Hematopoietic multipotent progenitor cell treated with erythropoietin and hydrocortisone succinate and interleukin-3 and kit ligand, for 8 days (in vitro differentiated cells): ENCODE measurements at regions not wholly inside any gene's neighbourhood (a gene's known extent, or its start where the extent isn't known, plus 50 kb on each side); places are given as distances from the start of the nearest gene placed in this dataset.

Experiments
- DNase-seq: peaks from one replicate; pipeline ENCODE4 v3.0.0-alpha.2; 2015

DNA sequence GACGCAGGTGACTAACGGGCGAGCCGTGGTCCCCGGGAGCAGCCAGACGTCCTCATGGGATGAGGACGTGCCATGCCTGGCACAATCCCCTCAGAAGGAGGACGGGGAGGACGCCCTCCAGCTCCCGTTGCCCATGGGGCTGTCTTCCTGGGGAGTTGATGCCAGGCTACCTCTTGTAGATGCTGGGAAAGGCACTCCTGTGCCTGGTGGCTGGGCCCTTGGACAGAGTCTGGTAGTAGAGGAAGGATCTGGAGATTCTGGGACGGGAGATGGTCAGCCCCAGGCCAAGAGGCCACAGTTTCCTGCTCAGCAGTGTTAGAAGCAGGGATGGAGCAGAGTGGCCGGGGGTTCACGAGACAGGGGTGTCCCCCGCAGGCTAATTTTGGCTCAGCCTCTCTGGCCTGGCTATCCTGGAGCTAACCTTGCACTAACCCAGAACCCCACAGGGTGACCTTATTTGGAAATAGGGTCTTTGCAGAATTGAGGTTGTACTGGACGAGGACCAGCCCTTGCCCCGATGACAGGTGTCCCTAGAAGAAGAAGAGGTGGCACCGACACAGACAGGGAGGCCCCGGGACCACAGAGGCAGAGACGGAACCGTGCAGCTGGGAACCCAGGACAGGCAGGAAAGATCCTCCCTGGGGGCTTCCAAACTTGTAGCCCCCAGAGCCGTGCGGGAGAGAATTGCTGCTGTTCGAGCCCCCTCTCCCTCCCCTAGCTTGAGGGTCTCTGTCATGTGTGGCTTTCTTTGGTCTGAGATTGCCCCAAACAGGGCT is 50.1 kb upstream of the ADRA2C start:
- no peak for DNase-seq

- DNase-seq = no peak
Measured at GRCh38 chr4:3715061-3715854, 50.9 kb upstream of the ADRA2C start.

DNA sequence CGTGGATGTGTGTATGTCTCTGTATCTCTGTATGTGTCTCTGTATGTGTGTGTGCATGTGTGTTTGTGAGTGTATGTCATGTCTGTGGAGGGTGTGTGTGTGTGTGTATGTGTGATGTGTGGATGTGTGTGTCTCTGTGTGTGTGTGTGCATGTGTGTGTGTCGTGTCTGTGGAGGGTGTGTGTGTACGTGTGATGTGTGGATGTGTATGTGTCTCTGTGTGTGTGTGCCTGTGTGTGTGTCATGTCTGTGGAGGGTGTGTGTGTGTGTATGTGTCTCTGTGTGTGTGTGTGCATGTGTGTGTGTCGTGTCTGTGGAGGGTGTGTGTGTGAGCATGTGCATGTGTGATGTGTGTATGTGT is 51.6 kb upstream of the ADRA2C start:
- DNase-seq = no peak

DNA sequence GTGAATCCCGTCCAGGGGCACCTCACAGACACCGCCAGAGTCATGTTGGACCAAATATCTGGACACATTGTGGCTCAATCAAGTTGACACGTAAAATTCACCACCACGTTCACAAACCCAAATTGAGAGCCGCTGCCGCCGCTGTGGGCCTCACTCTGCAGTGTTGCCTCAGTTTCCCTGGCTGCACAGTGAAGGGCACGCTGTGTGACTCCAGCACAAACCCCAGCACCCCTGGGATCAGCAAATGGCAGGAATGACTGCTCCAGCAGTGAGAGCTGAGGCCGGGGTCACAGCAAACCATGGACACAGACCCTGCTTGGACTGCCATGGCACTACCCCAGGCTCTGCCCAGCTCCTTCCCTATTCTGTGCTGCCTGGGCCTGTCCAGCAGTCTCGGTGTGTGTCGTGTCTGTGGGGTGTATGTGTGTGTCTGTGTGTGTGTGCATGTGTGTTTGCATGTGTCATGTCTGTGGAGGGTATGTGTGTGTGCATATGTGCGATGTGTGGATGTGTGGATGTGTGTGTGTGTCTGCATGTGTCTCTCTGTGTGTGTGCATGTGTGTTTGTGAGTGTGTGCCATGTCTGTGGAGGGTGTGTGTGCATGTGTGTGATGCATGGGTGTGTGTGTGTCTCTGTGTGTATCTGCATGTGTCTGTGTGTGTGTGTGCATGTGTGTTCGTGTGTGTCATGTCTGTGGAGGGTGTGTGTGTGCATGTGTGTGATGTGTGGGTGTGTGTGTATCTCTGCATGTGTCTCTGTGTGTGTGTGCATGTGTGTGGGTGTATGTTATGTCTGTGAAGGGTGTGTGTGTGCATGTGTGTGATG is 52.2 kb upstream of the ADRA2C start:
- no peak for DNase-seq

DNA sequence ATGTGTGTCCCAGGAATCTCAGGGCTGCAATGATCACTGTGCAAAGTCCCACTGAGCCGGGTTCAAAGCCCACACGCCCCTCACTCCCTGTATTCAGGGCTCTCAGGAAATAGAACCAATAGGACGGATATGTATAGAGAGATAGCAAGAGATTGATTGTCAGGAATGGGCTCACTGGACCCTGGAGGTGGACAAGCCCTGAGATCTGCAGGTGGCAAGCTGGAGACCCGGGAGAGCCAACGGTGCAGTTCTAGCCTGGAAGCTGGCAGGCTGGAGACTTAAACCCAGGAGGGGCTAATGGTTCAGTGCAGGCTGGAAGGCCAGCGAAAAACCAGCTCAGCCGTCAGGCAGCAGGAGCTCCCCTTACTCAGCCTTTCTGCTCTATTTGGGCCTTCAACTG is 52.8 kb upstream of the ADRA2C start:
- DNase-seq = no peak

DNA sequence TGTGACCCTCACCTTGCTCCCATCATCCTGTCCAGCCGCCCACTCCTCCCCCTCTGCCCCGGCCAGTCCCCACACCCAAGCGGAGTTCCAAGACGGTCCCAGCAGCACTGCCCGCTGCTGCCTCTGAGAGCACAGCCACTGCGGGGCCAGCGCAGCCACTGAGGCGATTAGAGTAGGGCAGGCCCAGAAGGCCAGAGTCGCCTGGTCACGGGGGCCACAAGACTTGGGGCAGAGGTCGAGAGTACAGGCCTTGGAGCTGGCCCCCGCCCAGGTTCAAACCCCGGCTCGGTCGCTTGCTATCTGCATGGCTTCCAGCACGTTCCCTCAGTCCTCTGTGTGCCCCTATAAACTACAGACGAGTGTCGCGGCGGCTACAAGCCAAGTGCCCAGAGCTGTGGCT is 53.2 kb upstream of the ADRA2C start:
- no peak for DNase-seq

- no peak for DNase-seq
Measured at GRCh38 chr4:3712112-3712805, 53.9 kb upstream of the ADRA2C start.

DNA sequence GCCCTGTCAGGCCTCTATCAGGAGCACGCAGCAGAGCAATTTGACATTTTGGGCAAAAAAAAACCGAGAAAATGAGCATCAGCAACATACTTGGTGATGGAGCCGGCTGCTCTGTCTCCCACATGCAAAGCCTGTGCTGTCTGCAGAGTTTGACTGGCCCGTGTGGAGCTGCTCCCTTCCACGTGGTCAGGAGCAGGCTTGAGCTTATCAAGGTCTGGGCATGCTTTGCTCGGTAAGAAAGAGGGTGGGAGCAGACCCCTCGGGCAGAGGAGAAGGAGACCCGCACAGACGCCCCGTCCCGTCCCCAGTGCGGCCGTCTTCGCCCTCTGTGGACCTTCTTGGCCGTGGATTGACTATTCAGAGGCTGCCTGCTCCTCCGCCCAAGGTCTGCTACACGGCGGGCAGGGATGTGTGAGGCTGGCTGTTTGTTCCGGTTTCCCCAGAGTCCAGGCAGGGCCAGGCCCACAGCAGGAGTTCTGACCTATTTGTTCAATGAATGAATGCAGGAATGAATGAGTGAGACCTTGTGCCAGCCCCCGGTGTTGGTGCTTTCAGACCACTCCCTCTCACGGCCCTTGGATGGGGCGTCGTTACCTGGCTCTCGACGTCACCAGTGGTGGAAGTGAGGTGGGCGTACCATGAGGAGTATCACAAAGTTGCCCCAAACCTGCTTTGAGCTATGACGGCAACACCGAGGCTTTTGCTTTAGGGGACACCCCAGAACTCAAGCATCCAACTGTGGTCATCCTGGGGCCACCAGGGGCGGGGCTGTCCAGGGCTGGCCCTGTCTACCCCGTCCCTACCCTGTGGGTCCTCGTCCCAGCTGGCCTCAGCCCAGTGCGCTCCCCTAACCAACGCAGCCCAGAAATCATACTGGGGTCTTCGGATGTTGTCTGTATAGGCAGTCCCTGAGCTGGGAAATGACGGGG is 54.7 kb upstream of the ADRA2C start:
- no peak for DNase-seq

- DNase-seq = no peak
Measured at GRCh38 chr4:3710451-3711182, 55.6 kb upstream of the ADRA2C start.

DNA sequence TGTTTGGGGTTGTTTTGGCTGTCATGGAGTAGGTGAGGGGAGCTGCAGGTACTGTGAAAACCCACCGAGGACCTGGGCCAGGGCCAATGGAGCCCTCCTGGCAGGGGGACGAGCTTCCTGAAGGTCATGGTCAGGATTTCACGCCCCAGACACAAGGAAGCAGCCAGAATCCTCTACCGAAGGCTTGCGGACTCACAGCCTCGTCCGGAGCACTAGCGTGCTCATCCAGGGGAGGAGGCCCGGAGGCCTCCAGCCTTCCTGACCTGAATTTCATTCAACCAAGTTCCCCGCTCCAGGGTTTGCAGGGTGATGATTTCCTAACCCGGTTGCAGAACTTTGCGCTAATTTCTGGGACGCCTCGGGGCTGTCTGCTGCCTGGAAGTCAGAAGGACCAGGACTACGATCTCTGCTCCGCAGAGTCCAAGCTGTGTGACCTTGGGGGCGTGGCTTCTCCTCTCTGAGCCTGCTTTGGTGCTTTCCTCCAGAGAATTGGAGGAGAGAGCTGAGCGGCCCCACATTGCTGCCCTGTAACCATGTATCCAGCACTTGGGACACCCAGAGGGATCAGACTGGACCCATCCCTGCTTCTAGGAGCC is 56.2 kb upstream of the ADRA2C start:
- DNase-seq = no peak

DNA sequence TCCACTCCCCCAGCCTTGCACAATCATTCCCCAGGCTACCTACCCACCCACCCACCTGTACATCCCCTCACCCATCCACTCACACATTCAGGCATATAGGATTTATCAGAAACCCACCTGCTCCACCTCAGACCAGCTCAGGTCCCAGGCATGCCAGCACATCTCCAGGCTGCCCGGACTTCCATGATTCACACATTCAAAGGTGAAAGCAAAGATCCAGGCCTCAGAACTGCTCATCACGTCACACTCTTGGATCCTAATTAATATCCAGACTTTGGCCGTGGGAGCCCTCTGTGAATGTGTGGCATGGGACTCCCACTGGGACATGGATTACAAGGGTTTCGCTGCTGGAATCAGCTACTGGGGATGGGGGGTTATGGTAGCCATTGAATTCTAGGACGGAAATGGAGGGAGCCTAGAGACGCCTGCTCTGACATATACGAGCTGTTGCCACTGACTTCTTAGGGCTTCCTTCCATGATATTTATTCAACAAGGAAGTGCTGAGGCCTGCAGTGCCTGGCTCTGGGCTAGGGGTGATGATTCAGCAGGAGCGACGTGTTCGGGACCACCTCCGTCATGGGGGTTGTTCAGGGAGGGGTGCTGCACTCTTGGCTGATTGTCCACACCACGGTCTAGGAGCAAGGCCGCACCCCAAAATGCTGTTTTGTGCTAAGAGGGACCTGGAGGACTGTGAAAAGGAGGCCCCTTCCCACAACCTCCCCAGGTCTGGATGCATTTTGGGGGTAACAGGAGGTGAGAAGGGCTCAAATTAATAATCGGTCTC is 56.9 kb upstream of the ADRA2C start:
- no peak for DNase-seq

DNA sequence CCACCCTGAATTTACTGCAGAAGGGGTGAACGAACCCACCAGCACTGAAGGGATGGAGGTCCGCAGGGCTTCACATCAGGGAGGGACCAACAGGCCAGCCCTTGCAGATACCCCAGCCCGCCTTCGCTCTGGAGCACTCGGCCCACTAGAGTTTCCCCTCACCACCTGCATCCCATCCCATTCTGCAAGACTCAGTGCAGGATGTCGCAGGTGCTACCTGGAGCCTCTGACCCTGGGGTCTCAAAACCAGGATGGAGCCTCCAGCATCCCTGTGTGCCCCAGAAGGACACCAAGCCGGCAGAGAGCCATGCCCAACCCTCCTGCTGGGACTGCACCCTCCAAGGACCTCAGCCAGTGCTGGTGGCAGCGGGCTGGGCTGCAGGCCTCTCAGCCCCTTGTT is 57.6 kb upstream of the ADRA2C start:
- no peak for DNase-seq

- DNase-seq = no peak
Measured at GRCh38 chr4:3708103-3708510, 58.1 kb upstream of the ADRA2C start.

GRCh38 chr4:3707423-3708102 is 58.6 kb upstream of the ADRA2C start:
- no peak for DNase-seq

DNA sequence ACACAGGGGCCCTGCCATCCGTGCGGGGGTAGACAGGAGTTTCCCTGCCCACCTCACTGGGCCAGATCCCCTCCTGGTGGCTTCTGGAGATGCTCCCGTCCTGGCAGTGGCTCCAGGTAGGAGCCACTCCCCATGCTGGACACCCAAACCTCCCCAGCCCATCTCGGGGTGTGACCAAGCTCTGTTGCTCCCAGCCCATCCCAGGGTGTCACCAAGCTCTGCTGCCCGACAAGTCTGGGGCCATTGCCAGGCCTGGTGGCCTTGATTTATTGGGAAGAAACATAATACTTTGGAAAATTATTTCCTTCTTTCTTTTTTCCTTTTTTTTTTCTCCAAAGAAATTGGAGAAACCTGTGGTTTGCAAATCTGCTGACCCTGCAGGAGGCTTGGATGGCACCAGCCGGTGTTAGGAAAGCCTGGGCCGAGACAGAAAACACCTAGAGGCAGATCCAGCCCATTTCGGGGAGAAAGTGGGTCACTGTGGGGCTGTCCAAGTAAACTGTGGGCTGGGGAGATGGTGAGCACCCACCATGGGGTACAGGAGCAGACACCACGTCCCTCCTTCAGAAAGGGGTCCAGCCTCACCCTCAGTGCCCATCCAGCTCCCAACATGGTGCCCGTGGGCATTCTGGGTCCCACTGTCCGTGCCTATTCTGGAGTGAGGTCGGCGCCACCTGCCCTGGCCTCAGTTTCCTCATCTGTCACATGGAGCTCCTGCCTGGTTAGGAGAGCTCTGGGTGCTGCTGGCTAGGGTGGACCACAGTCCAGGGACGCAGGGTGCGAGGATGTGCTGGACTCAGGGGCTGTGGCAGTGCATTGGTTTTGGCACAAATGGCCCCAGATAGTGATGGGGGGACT is 59.4 kb upstream of the ADRA2C start:
- no peak for DNase-seq

DNA sequence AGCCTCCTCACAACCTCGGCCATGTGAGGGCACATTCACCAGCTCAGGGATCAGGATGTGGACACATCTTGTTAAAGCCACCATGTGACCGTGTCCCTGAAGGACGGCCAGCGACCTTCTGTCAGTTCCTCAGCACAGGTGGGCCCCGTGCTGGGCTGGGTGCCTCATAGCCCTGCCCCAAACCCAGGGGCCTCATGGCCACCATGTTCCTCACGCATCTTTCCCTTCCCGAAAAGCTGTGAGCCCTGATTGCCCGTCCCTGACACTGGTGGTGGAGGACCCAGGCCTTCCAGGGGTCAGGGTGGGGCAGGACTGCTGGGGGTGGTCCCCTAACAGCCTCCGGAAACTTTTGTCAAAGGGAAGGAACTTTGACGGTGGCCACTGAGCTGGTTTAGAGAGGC is 60.1 kb upstream of the ADRA2C start:
- DNase-seq = no peak

DNA sequence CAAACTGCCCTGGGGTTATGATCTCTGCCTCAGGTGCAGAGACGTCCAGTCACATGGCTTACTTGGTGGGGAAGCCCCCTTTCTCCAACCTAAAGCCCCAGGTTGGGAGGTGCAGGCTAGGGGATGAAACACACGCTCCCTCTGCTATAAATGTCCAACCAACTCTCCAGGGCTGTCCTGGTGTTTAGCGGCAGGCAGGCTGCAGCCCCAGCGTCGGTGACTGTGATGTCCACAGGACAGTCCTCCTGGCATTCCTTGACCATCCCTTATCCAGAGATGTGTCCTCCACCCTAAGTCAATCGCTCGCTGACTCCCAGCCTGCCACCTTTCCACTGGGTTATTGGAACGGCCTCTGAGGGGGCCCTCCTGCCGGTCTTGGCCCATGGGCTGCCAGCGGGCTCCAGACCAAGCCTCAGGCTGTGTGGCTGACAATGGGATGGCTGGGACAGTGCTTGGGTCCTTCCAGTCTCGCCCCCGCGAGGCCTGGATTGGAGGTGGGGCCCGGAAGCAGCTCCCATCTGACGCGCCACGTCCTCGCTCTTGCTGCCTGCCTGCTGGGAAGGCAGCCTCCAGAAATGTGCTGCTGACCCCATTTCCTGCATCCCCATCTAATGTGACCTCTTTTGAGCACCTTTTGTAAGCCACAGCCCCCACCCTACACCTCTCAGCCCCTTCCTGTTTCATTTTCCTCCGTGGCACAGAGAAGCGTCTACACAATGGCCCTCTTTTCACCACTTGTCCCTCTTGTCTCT is 60.8 kb upstream of the ADRA2C start:
- no peak for DNase-seq

DNA sequence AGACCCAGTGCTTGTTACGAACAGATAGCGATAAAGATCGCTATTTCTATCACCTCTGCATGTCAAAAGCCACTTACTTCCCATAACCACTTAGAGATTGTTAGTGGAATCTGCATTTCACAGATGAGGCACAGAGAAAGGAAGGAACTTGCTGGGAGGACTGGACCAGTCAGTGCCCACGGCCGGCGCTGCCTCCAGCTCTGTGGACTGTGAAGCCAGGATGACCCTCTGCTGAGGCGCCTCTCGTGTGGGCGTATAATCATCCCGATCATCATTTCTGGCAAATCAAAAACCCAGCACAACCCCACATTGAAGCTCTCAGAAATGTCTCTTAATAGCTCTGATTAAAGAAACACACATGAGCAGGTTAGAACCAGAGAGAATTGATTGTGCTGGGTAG is 61.5 kb upstream of the ADRA2C start:
- DNase-seq = no peak
